B cell (primary cell): ENCODE measurements at regions not wholly inside any gene's neighbourhood (a gene's known extent, or its start where the extent isn't known, plus 50 kb on each side); places are given as distances from the start of the nearest gene placed in this dataset.

Experiments used
- ATAC-seq: fragments of 200-7000 bp; cut with Tn5 transposase; one replicate; pipeline ENCODE4 v1.10.0; 2021; ENCODE audit warnings: low read depth, mild to moderate bottlenecking, moderate number of reproducible peaks, moderate library complexity
- CTCF ChIA-PET: fragments of 350-600 bp; sonication (Branson Sonifier 250); formaldehyde crosslinking; loops from one replicate; lab custom pipeline; 2021; ENCODE audit warnings: antibody characterized with exemption, inconsistent platforms; lab: Charles Lee
- POLR2A ChIA-PET: fragments of 350-600 bp; sonication (Branson Sonifier 250); formaldehyde crosslinking; loops from one replicate; lab custom pipeline; 2021; ENCODE audit warnings: antibody characterized with exemption; lab: Charles Lee
- DNase-seq: peaks from one replicate; pipeline ENCODE4 v3.0.0; 2013
- H2AFZ ChIP-seq: 2 replicates; pipeline ENCODE4 v1.6.1; 2012; ENCODE audit warnings: mild to moderate bottlenecking, low read depth, low read length; ENCODE audit not compliant: insufficient read depth, poor library complexity, severe bottlenecking
- H3K27ac ChIP-seq, 2 donors: 1 replicate in 1 of 2; 2 replicates in 1 of 2; pipeline ENCODE4 v1.5.1; 2012 to 2013; ENCODE audit warnings: low read length in 2 of 2, mild to moderate bottlenecking in 2 of 2, moderate library complexity in 1 of 2
- H3K27me3 ChIP-seq, 4 experiments: fragments of 200-600 bp in 1 of 4; sonication (generic) in 1 of 4; replicated peaks in 1 of 4; 1 replicate in 2 of 4; 2 replicates in 2 of 4; pipeline versions ENCODE4 v1.6.1 to v1.7.0; 2013 to 2016; ENCODE audit warnings: low read length in 3 of 4, mild to moderate bottlenecking in 2 of 4, mixed read lengths in 1 of 4, moderate library complexity in 1 of 4; ENCODE audit not compliant: insufficient read depth in 4 of 4, control insufficient read depth in 3 of 4; ENCODE audit errors: control extremely low read depth in 1 of 4
- H3K36me3 ChIP-seq, 2 experiments: replicated peaks in 1 of 2; 1 replicate in 1 of 2; 2 replicates in 1 of 2; pipeline versions ENCODE4 v1.6.1 to v1.7.1; 2013; ENCODE audit warnings: low read length in 1 of 2; ENCODE audit not compliant: insufficient read depth in 2 of 2, control insufficient read depth in 1 of 2; ENCODE audit errors: control extremely low read depth in 1 of 2, extremely low read depth in 1 of 2
- H3K4me1 ChIP-seq, 2 donors: fragments of 200-600 bp in 1 of 2; sonication (generic) in 1 of 2; 1 replicate in 1 of 2; 2 replicates in 1 of 2; pipeline versions ENCODE4 v1.5.1 to v1.6.1; 2013 to 2017; ENCODE audit warnings: low read length in 2 of 2; ENCODE audit not compliant: control insufficient read depth in 2 of 2, insufficient read depth in 2 of 2
- H3K4me2 ChIP-seq: replicated peaks from 2 replicates; pipeline ENCODE3; 2012; ENCODE audit warnings: mild to moderate bottlenecking, low read depth, low read length; ENCODE audit not compliant: poor library complexity, severe bottlenecking
- H3K4me3 ChIP-seq, 5 experiments: fragments of 200-600 bp in 1 of 5; sonication (generic) in 1 of 5; 1 replicate in 3 of 5; 2 replicates in 2 of 5; pipeline versions ENCODE4 v1.5.1 to v1.7.0; 2011 to 2016; ENCODE audit warnings: low read length in 4 of 5, mild to moderate bottlenecking in 4 of 5, low read depth in 2 of 5, control low read depth in 1 of 5, moderate library complexity in 1 of 5; ENCODE audit not compliant: insufficient read depth in 1 of 5; ENCODE audit errors: control extremely low read depth in 1 of 5, extremely low read depth in 1 of 5
- H3K79me2 ChIP-seq: fragments of 200-600 bp; sonication (generic); one replicate; pipeline ENCODE4 v1.6.0; 2016; ENCODE audit warnings: low read length; ENCODE audit not compliant: control insufficient read depth, insufficient read depth
- H3K9ac ChIP-seq: fragments of 200-600 bp; sonication (generic); 2 replicates; pipeline ENCODE4 v1.6.1; 2017; ENCODE audit warnings: mild to moderate bottlenecking, low read length, moderate library complexity
- H3K9me3 ChIP-seq, 3 donors: one replicate each; pipeline versions ENCODE4 v1.6.1 to v1.7.1; 2013; ENCODE audit warnings: low read length in 2 of 3; ENCODE audit not compliant: control insufficient read depth in 2 of 3, insufficient read depth in 1 of 3; ENCODE audit errors: control extremely low read depth in 1 of 3
- H4K20me1 ChIP-seq: 2 replicates; pipeline ENCODE4 v1.6.0; 2012; ENCODE audit warnings: mild to moderate bottlenecking, low read length; ENCODE audit not compliant: insufficient read depth, control insufficient read depth, poor library complexity, severe bottlenecking
- H3K27ac Mint-ChIP-seq: one replicate; pipeline ENCODE4 v1.8.0; 2021; ENCODE audit warnings: mixed read lengths
- H3K27me3 Mint-ChIP-seq: one replicate; pipeline ENCODE4 v1.8.0; 2021; ENCODE audit warnings: mixed read lengths
- H3K4me1 Mint-ChIP-seq: one replicate; pipeline ENCODE4 v1.8.0; 2021; ENCODE audit warnings: mixed read lengths
- H3K4me3 Mint-ChIP-seq: one replicate; pipeline ENCODE4 v1.8.0; 2021; ENCODE audit warnings: mixed read lengths
- H3K9me3 Mint-ChIP-seq: one replicate; pipeline ENCODE4 v1.8.0; 2022; ENCODE audit warnings: mixed read lengths; ENCODE audit not compliant: insufficient read depth
- CTCF ChIP-seq: fragments of 200-600 bp; IDR thresholded peaks from one replicate; pipeline ENCODE4 v1.8.0; 2022; ENCODE audit warnings: antibody characterized with exemption, mild to moderate bottlenecking
- EZH2 ChIP-seq: IDR thresholded peaks from 2 replicates; pipeline ENCODE4 v1.6.1; 2012; ENCODE audit warnings: borderline replicate concordance, low read depth, mild to moderate bottlenecking, moderate library complexity, low read length; ENCODE audit not compliant: insufficient read depth, poor library complexity, severe bottlenecking
- WGBS: methylation state at CpG from one replicate; pipeline ENCODE4 v1.1.5; 2013; ENCODE audit warnings: missing lambda C conversion rate; ENCODE audit not compliant: insufficient coverage; 5-methylcytosine and 5-hydroxymethylcytosine counted together
- intact Hi-C: fragments of 100-400 bp; cut with micrococcal nuclease; formaldehyde crosslinking; loops from one replicate; pipeline ENCODE4 v1.10.0; 2022

GRCh38 chr5:128770907-128771306, 194.4 kb upstream of the SLC27A6 start:
- CTCF ChIA-PET, result no interaction called here
- Histone ChIP-seq H3K4me3 (no peak overlapping the region), H4K20me1 (no peaks in the 10 kb centered on the region), H3K9me3 (no peaks in the 10 kb centered on the region), H3K27me3 (no peaks in the 10 kb centered on the region), H3K4me1 (no peaks in the 10 kb centered on the region), H3K4me2 (no peak overlapping the region), H3K27ac (no peak overlapping the region), H3K79me2 (no peaks in the 10 kb centered on the region), H2AFZ (no peak overlapping the region), H3K9ac (no peak overlapping the region), H3K36me3 (no peaks in the 10 kb centered on the region)
- DNase-seq (no peak), ATAC-seq (no peak)
- no peak for TF ChIP-seq CTCF
- no peak for TF ChIP-seq EZH2
- POLR2A ChIA-PET, result no interaction called here
- intact Hi-C loops, result no loop called here
- no CpG with 5 or more reads among the region's 2 CpGs for WGBS
- Mint-ChIP-seq H3K4me3 (no peak overlapping the region), H3K9me3 (no peaks in the 10 kb centered on the region), H3K4me1 (no peaks in the 10 kb centered on the region), H3K27me3 (no peaks in the 10 kb centered on the region), H3K27ac (no peak overlapping the region)

GRCh38 chr5:128772356-128772755, 192.9 kb upstream of the SLC27A6 start:
- Histone ChIP-seq H3K27ac (no peak overlapping the region), H3K4me2 (no peak overlapping the region), H3K9ac (no peak overlapping the region), H2AFZ (no peak overlapping the region), H3K9me3 (no peaks in the 10 kb centered on the region), H4K20me1 (no peaks in the 10 kb centered on the region), H3K79me2 (no peaks in the 10 kb centered on the region), H3K4me3 (no peak overlapping the region), H3K36me3 (no peaks in the 10 kb centered on the region), H3K27me3 (no peaks in the 10 kb centered on the region), H3K4me1 (no peaks in the 10 kb centered on the region)
- no peaks in the 10 kb centered on the region for H3K9me3 Mint-ChIP-seq
- ATAC-seq, result no peak
- no peak overlapping the region for H3K27ac Mint-ChIP-seq
- DNase-seq, result no peak
- no peaks in the 10 kb centered on the region for H3K27me3 Mint-ChIP-seq
- TF ChIP-seq EZH2 (no peak), CTCF (no peak)
- ChIA-PET POLR2A (no interaction called here), CTCF (no interaction called here)
- no peaks in the 10 kb centered on the region for H3K4me1 Mint-ChIP-seq
- WGBS, result 79% methylated on average over 2 of the region's 3 CpGs
- intact Hi-C loops, result no loop called here
- no peak overlapping the region for H3K4me3 Mint-ChIP-seq
